ENCODE measurements at regions not wholly inside any gene's neighbourhood (a gene's known extent, or its start where the extent isn't known, plus 50 kb on each side); places are given as distances from the start of the nearest gene placed in this dataset.
"Not testable (repeated sequence)": the region's sequence is repeated elsewhere in the genome, so short reads cannot be mapped to it uniquely, and the experiment has no call there.

DNA sequence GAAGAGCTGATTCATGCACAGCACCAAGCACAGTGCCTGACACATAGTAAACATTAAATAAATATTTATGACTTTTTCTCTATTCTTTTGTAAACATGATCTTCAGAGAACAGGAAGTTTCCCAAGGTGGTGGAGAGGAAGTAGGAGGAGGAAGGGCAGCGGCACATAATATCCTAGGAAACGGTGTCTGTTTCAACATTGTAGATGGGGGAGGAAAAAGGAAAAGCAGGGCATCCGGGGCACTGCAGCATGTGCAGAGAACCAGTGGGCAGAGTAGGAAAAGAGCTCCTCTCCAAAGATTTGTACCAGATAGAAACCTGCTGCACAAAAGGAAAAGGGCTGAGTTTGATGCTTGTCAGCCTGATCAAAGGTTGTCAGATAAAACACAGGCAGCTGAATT lies 421.7 kb upstream of the ZNF462 start:
- no peak for DNase-seq (ENCODE audit: low spot score)

GRCh38 chr9:106443520-106443919 lies 419.4 kb upstream of the ZNF462 start:
- DNase-seq (ENCODE audit: low spot score): no peak

DNA sequence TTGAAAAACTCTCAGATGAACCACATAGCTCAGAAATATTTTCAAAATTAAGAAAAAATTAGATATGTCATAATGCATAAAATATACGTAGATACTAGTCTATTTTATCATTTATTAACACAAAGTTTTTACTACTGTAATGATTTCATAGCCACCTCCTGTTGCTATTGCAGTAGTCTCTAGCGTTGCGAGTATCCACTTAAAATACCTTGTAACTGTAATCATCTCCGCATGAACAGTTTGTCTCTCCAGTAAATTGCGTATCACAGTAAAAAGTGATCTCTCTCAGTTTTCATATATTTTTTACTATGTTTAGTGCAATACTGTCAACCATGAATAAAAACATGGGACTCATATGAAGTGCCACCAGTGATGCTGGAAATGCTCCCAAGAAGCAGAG lies 417.9 kb upstream of the ZNF462 start:
- no peak for DNase-seq (ENCODE audit: low spot score)

DNA sequence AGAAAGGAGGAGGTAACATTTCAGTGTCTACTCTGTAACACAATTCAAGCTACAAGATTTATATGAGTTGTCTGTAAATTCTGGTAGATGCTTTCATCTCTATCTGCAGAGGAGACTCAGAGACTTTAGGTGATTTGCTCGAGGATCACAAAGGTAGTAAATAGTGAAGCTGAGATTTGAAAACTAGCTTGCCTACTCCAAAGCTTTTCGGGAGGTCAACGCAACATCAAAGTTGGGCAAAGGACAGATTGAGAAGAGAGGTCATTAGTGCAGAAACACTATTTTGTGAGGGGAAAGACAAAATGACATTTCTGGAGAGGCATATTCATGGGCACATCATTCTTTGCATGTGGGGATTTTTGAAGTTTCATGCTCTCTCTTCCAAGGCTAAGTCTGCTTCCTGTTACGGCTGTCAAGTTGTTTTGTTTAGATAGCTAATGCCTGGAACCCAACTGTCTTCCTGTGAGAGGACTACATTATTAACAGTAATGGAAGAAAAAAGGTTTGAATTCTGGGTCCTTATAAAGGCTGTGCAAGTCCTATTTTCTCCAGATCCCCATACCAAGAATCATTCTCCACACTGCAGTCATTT lies 413.5 kb upstream of the ZNF462 start:
- no peak for DNase-seq (ENCODE audit: low spot score)

DNA sequence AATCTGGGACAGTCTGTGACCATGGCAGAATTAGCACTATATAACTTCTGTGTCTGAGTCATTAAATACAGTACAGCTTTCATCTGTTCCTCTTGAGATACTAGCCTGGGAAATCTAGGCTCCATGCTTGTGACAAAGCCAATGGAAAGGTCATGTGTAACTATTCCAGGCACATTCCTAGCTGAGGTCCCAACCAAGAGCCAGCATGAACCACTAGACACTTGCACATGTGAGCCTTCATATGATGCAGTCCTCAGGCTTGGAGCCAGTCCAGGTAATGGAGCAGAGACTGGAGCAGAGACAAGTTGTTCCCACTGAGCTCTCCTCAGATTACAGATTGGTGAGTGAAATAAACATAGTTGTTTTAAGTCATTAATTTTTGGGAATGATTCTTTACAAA lies 412.4 kb upstream of the ZNF462 start:
- DNase-seq (ENCODE audit: low spot score): no peak

DNA sequence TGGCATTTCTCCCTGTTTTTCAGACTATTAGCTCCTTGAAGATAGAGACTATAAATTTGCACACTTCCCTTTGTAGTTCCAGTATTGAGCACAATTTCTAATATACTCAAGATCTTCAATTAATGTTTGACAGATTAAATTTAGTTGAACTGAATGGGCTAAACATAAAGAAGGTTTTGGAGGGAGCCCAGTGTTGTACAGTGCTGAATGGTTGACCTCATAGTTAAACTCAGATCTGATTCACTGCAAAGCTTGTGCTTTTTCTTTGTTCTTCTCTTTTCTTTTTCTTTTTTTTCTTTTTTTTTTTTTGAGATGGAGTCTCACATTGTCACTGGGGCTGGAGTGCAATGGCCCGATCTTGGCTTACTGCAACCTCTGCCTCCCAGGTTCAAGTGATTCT lies 411.7 kb upstream of the ZNF462 start:
- no peak for DNase-seq (ENCODE audit: low spot score)

DNA sequence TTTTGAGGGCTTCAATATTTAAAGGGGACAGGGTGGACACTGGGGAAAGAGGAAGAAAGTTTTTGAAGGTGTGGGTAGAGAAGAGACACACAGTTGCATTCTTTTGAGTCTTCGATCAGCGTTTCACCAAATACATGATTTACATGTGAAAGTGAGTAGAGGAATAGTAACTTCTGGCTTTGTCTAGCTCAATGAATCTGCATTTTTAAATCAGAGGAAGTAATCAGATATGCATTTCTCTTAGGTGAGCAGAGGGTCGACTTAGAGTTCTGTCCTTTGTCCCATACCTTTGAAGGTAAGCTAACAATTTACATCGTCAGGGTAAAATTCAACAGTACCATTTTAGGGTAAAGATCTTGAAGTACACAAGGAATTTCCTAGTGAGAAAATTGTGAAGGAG lies 406.4 kb upstream of the ZNF462 start:
- DNase-seq (ENCODE audit: low spot score): no peak

DNA sequence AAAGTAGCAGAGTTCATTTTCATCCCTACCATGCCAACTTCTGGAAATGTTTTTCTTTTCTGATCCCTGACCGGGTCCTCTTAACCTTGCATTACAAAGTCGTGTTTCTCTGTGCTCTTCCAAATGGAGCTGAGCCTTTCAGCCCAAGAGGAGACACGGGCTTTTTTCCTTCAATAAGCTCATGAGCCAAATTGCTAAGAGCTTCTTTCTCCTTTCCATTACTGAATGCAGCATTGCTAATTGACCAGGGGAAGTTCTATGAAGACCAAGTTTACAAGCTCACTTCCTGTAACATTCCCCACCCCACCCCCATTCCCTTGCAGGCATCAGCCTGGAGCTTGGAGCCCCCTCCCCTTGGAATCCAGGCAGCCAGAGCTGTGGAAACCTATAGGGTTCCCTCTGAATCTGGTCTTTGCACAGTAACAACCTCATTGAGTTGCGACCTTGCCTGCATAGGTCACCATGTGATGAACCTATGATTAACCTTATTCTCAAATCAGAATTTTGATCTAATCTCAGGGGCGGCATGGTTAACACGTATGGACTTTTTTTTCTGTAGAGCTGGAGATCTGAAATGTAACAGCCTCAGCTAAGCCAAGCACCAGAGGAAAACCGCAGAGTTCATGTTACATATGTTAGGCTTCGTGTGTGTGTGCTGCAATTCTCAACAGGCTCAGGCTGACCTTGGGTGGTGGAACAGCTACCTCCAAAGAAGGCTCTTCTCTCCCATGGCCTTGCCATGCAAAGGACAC lies 395.7 kb upstream of the ZNF462 start:
- no peak for DNase-seq (ENCODE audit: low spot score)

DNA sequence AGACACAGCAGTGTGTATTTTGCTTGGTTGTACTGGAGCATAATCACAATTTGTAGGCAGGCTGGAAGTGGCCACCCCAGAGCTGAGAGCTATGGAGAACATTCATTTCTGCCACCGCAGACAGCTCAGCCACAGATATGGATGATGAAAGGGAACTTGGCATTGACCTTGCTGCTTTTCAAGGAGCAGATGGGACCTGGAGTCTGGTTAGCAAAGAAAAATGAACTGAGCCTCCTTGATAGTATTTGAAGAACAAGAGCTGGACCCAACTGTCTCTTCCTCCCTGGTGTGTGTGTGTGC lies 395.2 kb upstream of the ZNF462 start:
- no peak for DNase-seq (ENCODE audit: low spot score)

DNA sequence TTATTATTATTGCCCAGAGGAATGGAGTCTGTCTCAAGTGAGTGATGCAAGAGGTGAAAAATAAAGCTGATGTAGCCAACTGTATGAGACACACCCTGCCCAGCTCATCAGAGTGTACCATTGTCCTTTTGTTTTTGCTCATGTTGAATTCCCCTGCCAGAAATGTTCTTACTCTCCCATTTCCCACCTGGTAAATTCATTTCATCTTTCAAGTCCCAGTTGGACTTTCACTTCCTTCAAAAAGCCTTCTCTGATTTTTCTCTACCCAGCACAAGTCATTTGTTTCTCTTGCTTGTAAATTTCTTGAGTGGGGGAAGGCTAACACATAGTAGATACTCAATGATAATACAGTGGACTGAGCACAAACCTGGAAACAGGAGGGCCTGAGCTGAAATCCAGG lies 394.5 kb upstream of the ZNF462 start:
- DNase-seq (ENCODE audit: low spot score): no peak

DNA sequence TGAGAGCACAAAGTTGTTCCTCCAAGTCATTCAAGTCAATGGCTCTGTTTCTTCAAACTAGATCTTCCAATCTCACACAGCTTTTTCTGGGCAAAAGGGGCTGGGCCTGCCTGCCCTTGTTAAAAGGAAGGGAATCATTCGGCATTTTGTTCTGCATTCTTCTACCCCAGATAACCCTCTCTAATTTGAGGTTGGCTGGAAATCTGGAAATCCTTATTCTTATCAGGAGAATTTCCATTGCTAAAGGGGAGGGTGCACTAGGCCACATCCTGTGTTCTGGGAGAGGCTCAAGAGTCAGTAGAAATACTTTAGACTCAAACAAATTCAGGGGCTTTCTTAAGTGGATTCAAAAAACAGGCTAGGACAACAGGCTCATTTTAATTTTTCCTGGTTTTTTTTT lies 384.7 kb upstream of the ZNF462 start:
- DNase-seq (ENCODE audit: low spot score): no peak

DNA sequence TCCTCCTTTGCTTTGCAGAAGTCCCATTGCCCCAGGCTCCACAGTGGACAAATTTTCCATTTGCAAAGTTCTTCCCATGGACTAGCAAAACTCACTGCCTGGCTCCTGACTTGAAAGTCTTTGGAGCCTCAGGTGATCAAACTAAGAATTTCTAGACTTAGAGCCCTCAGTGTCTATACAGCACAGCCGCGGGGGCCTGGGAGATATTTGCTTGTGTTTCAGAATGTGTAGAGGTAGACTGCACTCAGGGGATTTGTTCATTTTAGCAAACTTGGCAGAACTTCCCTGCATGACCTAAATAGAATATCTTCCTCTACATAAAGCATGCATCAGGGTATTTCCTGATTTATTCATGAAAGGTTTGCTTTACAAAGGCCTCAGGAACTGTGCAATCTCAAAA lies 384.2 kb upstream of the ZNF462 start:
- DNase-seq (ENCODE audit: low spot score): no peak

- no peak for DNase-seq (ENCODE audit: low spot score)
These were observed 383.3 kb upstream of the ZNF462 start for GRCh38 chr9:106479679-106480078.

DNA sequence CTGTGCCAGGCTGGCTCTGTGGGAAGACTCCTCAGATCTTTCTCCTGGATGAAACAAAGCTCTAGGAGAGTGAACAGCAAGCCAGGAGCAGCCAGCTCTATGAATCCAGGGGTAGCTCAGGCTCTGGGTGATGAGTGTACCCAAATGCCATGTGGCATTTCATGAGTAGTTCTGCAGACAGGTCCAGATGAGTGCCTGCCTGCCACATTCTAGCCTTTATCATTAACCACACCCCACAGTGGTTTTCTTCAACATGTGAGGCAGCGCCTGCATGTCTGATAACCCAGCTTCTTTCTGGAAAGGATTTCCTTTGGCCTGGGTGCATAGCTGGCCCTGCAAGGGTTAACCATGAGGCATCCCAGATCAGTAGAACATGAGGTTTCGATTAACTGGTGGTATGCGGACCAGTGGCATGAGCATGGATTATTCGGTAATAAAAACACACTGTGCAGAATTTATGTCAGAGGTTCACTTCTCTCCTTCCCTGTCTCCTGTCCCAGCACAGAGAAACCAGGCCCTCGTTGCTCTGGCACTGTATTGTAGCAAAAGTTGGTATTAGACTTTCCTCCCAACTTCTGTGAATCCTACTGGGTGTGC lies 381.9 kb upstream of the ZNF462 start:
- no peak for DNase-seq (ENCODE audit: low spot score)

DNA sequence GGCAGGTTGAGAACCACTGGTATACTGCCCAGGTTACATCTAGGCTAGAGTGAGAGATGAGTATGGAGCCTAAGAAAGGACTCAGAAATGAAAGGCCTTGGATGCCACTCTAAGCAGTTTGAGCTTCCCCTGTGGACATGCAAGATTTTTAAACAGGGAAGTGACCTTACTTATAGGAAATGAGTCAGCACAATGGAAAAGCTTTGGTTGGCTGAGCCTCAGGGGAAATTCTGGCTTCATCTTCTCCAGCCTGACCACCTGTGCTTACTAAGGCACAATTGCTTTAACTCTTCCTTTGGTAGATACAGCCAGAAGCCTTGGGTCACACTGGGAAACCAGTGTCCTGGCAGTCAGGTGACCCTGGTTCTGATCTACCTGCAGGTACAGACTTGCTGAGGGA lies 380.2 kb upstream of the ZNF462 start:
- no peak for DNase-seq (ENCODE audit: low spot score)

GRCh38 chr9:106486685-106487084 lies 376.3 kb upstream of the ZNF462 start:
- DNase-seq (ENCODE audit: low spot score): no peak

DNA sequence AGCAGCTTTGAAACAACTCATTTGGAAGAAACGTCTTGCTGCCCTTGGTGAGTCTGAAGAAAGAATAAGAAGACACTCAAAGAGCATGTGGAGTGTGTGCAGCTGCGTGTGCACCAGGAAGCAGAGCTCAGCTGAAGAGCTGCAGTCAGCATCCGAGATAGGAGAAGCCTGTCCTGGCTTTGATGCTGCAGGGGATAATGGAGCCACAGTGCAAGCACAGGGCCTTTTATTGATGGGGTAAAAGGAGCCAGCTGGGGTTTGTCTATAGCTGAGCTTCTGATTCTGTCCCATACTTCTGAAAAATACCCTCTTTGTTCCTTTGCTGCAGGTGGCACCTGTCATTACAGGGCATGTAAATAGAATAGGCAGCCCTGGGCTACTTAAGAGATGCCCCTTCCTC lies 375.7 kb upstream of the ZNF462 start:
- DNase-seq (ENCODE audit: low spot score): no peak

DNA sequence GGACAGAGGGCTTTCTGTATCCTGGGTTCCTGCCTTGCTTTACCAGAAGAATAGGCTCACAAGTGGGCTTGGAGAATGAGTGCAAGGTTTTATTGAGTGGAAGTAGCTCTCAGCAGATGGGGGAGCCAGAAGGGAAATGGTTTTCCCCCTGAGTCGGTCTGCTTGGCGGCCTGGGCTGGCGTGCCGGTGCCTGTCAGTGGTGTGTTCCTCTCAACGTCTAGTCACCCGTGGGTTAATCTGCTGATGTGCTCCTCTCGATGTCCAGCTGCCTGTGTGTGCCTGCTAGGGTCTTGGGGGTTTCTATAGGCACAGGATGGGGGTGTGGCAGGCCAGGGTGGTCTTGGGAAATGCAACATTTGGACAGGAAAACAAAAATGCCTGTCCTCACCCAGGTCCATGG lies 370.8 kb upstream of the ZNF462 start:
- DNase-seq (ENCODE audit: low spot score): not testable (repeated sequence)

DNA sequence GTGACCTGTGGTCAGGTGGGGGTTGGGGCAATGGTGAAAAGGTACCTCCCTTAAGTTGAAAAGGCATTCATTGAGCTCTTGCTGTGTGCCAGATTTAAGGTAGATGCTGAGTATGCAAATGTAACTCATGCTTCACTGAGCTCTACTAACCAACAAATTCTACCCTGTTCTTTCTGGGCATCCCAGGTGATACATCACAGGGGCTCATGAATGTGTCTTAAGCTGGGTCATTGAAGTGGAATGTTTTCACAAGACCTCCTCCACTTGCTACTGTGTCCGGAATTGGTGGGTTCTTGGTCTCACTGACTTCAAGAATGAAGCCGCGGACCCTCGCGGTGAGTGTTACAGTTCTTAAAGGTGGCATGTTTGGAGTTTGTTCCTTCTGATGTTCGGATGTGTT lies 362.8 kb upstream of the ZNF462 start:
- DNase-seq (ENCODE audit: low spot score): no peak

- DNase-seq (ENCODE audit: low spot score): not testable (repeated sequence)
These were observed 361.8 kb upstream of the ZNF462 start for GRCh38 chr9:106501210-106501609.

GRCh38 chr9:106502930-106503329 lies 360.0 kb upstream of the ZNF462 start:
- DNase-seq (ENCODE audit: low spot score): no peak

DNA sequence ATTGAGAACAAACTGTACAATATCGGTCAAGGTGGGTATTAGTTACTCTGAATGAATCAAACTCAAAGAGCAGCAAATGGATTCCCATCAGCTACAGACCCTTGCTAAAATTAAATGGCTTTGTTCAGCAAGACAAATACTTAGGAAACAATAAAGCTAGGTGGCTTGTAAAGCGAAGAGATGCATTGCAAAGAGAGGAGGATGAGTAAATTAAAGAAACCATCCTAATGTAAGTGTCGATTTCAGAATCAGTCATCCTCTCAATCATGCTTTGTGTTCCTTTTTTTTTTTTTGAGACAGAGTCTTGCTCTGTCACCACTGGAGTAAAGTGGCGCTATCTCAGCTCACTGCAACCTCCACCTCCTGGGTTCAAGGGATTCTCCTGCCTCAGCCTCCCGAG lies 359.2 kb upstream of the ZNF462 start:
- no peak for DNase-seq (ENCODE audit: low spot score)

GRCh38 chr9:106526716-106527204 lies 336.2 kb upstream of the ZNF462 start:
- DNase-seq (ENCODE audit: low spot score): no peak

DNA sequence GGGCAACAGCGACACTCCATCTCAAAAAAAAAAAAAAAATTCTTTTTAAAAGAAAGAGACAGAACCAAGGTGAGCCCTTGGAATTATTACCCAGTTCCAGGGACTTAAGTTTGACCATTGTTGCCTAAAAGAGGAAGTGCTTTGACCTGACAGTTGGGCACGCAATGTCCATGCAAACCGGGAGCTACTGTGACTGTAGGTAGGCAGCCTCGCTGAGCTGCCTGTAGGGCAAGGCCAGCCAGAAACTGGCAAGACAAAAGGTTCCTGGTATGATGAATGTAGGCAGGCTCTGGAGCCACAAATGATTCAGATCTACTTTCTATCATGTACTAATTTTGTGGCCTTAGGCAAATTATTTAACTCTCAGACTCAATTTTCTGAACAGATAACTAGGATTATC lies 334.8 kb upstream of the ZNF462 start:
- no peak for DNase-seq (ENCODE audit: low spot score)

Data from CD4-positive, alpha-beta T cell treated with Interleukin-15 for 4 hours (primary cell).